ENCODE measurements at regions not wholly inside any gene's neighbourhood (a gene's known extent, or its start where the extent isn't known, plus 50 kb on each side); places are given as distances from the start of the nearest gene placed in this dataset.

- DNase-seq (ENCODE audit: low read depth), result no peak
These were observed 406.0 kb upstream of the POU3F3 start for GRCh38 chr2:104447831-104448434.

GRCh38 chr2:104448661-104449440 is 405.1 kb upstream of the POU3F3 start:
- no peak for DNase-seq (ENCODE audit: low read depth)

GRCh38 chr2:104452558-104452957 is 401.4 kb upstream of the POU3F3 start:
- no peak for DNase-seq (ENCODE audit: low read depth)

DNA sequence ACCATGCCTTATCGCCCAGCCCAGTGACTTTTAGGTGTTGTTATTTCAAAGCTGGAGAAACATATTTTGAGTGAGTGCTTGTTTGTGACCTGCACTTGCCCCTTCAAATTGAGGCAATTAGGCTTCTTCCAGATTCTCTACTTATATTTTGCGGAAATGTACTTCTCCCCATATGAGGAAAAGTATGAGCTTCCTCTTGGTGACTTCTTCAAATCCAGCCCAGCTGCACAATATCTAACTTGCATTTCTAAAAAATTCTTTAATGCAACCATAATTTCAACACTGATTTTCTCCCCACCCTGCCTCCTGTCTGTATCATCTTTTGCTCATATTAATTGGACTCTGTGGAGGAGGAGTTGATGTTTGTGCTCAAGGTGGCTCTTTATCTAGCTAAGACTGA is 391.2 kb upstream of the POU3F3 start:
- no peak for DNase-seq (ENCODE audit: low read depth)

GRCh38 chr2:104465981-104466380 is 387.9 kb upstream of the POU3F3 start:
- no peak for DNase-seq (ENCODE audit: low read depth)

GRCh38 chr2:104468846-104469245 is 385.1 kb upstream of the POU3F3 start:
- DNase-seq (ENCODE audit: low read depth), result no peak

DNA sequence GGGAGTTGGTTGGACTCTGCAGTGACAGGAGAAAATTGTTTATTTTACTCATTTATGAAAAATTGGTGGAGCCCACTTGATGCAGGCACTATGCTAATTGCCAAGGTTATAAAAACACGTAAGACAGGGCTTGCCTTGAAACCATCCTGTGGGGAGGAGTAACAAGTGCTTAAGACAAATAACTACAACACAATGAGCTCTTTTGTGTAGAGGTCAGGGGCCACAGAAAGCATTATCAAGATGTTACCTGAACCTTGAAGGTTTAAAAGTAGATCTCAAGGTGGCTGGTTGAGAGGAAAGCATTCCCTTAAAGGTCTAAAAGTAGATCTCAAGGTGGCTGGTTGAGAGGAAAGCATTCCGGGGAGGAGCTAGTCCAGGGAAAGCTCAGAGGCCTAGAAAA is 381.8 kb upstream of the POU3F3 start:
- no peak for DNase-seq (ENCODE audit: low read depth)

DNA sequence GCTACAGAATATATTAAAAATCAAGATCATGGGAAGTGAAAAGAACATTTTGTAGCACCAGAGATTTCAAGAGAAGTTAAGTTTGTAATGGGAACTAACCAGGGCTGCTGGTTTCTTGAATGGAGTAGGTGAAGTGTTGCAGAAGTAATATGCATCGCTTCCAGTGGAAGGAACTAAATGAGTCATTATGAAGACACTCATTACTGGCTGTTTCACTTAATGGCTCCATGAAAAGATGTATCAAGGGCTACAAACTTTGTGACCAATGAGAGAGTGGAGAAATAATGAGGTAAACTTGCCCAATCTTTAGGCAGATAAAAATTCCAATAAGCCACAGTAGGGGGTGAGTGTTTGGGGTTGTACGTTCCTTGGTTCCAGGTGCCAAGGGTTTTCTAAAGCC is 380.4 kb upstream of the POU3F3 start:
- peak; percentile 40 for DNase-seq (ENCODE audit: low read depth)

GRCh38 chr2:104474716-104475115 is 379.2 kb upstream of the POU3F3 start:
- no peak for DNase-seq (ENCODE audit: low read depth)

DNA sequence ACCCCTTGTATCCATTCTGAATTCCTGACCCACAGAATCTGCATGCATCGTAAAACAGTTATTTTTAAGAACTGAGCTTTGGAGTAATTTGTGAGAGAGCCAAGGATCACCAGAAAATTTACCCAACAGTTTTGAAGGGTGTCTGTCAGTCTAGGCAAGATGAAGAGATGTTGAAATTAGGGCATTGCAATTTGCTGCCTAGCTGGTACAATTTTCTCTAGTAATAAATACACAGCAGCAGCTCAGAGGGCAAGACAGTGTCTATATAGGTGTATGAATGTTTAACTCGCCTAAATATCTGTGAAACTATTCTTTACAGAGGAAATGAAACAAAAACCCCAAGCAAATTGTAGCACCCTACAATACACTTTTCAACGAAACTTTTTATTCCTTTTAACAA is 377.8 kb upstream of the POU3F3 start:
- no peak for DNase-seq (ENCODE audit: low read depth)

DNA sequence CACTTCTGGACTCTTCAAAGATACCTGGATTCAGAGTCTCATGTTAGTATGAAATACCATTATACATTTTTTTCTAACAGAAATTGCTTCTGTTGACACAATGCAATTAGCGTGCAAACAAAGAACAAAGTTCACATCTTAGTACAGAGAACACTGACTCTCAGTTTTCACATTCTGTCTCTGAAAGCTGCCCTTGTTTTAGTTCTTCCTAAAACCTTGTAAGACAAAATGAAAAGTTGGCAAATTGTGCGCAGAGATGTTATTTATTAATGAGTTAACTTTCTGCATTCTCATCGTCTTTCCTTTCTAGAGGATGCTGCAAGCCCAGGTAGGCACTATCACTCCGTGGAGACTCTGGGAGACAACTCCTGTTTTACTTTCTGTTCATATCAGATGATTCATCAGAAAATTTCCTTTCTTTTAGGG is 377.3 kb upstream of the POU3F3 start:
- no peak for DNase-seq (ENCODE audit: low read depth)

DNA sequence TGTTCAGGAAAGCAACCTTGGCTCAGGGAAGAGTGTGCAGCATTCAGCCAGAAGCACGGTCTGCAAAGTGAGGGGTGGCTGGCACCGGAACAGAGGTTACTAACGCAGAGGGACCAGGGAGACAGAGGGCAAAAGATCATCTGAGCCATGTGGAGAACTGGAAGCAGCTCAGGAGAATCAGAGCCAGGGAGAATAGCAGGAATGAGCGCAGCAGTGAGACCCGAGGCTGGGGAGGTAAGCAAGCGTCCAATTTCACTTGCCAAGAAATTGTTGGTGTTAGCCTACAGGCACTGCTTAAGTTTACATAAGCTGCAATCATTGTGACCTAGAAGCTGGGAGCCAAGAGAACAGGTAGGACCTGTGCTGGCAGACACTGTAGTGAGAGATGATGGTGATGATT is 372.6 kb upstream of the POU3F3 start:
- no peak for DNase-seq (ENCODE audit: low read depth)

DNA sequence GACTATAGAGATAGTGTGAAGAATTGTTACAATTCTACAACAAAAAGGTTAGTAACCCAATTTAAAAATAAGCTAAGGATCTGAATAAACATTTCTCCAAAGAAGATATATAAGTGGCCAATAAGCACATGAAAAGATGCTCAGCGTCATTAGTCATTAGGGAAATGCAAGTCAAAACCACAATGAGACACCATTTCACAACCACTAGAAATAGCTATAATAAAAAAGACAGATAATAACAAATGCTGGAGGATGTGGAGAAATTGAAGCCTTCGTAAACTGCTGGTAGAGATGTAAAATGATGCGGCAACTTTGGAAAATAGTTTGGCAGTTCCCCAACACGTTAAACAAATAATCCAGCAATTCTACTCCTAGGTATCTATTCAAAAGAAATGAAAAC is 366.5 kb upstream of the POU3F3 start:
- peak; percentile 41 for DNase-seq (ENCODE audit: low read depth)

DNA sequence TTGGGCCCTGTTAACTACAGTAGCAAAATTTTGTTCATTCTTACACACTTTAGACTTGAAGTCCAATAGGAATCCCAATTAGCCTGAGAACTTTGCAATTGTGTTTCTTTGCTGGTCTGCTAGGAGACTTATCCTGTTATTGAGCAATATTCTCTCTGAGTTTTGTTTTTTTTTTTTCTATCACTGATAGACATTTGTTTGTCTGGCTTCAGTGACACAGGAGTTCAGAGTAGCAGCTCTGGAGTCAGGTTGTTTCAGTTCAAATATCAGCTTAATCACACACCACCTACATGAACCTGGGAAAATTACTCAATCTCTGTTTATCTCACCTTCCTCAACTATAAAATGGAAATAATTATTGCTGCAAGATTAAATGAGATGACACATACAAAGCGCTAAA is 360.2 kb upstream of the POU3F3 start:
- DNase-seq (ENCODE audit: low read depth), result no peak

GRCh38 chr2:104501342-104501741 is 352.6 kb upstream of the POU3F3 start:
- DNase-seq (ENCODE audit: low read depth), result no peak

- DNase-seq (ENCODE audit: low read depth), result no peak
These were observed 352.0 kb upstream of the POU3F3 start for GRCh38 chr2:104501929-104502328.

GRCh38 chr2:104502901-104503300 is 351.0 kb upstream of the POU3F3 start:
- peak; percentile 23 for DNase-seq (ENCODE audit: low read depth)

DNA sequence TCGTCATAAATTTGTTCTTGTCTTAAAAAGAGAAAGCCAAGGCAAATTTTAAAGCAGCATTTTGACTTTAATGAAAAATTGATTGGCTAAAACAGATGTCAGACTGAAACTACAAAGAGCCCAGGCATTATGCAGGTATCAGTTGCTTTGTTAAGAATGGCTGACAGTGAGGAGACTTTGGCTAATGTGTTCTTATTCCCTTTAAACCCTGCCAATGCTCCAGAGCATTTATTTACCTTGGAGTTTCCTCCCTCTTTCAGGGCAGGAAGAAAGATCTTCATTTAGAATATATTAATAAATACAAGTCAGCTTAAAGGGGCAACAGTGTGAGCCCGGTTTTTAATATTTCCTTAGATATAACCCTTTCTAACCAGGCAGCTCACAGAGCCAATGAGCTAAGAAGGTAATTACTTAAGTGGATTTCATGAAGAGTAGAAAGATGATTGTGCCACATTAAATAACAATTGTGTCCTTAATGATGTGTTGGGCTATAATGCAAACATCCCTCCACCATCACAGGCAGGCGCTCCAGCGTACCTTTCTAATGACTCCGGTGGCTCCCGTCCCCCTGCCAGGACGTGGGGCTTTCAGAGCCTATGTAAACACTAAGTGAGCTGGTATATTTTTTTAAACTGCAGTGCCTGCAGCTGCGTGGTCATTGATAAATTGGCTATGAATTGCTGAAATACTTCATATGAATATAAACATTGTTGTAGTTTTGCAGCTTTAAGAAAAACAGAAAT is 349.4 kb upstream of the POU3F3 start:
- no peak for DNase-seq (ENCODE audit: low read depth)

- no peak for DNase-seq (ENCODE audit: low read depth)
These were observed 335.7 kb upstream of the POU3F3 start for GRCh38 chr2:104518256-104518655.

- DNase-seq (ENCODE audit: low read depth), result peak; percentile 21
These were observed 332.7 kb upstream of the POU3F3 start for GRCh38 chr2:104521247-104521646.

DNA sequence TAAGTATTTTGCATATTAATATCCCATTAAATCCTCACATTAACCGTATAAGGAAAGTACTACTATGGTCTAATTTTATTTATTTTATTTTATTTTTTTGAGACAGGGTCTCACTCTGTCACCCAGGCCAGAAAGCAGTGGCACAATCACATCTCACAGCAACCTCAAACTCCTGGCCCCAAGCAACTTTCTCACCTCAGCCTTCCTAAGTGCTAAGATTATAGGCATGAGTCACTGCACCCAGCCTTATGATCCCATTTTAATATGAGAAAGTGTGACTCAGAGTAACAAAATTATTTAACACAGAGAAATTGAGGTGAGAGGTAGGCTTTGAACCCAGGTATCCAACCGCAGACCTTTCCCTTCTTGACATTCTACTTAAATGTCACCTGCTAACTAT is 330.0 kb upstream of the POU3F3 start:
- peak; percentile 66 for DNase-seq (ENCODE audit: low read depth)

GRCh38 chr2:104528101-104528500 is 325.8 kb upstream of the POU3F3 start:
- no peak for DNase-seq (ENCODE audit: low read depth)

DNA sequence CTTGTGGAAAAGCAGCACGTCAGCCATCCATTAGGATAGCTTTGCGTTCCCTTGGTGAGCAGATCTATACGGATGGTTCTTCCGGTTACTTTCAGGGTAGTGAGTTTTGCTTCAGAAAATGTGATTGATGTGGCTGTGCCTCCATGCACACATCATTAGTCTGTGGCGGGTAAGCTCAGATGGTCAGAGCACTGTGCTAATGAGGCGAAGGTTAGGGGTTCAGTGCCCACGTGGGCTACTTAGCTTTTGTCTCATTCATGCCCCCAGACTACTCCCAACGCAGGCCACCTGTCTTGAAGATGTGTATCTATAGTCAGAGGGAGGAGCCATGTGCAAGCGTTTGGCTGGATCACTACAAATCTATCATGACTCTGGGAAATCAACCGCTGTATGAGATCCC is 322.8 kb upstream of the POU3F3 start:
- DNase-seq (ENCODE audit: low read depth), result no peak
